GM12872 (cell line): ENCODE measurements at regions not wholly inside any gene's neighbourhood (a gene's known extent, or its start where the extent isn't known, plus 50 kb on each side); places are given as distances from the start of the nearest gene placed in this dataset.

Source experiments
- TF ChIP-seq, protein P1 (sequence below): IDR thresholded peaks from 3 replicates; pipeline ENCODE4 v1.5.1; 2011; ENCODE audit warnings: low read depth, mild to moderate bottlenecking, low read length, moderate library complexity; ENCODE audit not compliant: insufficient read depth

DNA sequence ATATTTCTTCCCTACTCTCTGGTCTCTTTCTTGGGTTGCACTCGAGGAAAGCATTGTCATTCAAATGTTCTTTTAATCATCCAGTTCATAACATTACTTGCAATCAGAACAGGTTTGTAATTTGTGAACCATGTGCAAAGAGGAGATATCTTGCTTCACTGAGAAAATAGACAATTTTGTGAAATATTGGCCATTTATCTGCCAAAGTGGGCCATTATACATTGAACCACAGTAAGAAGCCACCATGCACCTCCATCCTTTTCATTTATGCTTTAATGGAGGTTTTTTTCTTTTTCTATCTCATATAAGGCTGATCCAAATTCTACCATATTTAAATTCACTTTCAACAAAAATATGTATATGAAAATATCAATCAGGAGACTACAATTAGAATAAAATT is 335.3 kb upstream of the AADAT start:
- TF ChIP-seq, protein P1, sequence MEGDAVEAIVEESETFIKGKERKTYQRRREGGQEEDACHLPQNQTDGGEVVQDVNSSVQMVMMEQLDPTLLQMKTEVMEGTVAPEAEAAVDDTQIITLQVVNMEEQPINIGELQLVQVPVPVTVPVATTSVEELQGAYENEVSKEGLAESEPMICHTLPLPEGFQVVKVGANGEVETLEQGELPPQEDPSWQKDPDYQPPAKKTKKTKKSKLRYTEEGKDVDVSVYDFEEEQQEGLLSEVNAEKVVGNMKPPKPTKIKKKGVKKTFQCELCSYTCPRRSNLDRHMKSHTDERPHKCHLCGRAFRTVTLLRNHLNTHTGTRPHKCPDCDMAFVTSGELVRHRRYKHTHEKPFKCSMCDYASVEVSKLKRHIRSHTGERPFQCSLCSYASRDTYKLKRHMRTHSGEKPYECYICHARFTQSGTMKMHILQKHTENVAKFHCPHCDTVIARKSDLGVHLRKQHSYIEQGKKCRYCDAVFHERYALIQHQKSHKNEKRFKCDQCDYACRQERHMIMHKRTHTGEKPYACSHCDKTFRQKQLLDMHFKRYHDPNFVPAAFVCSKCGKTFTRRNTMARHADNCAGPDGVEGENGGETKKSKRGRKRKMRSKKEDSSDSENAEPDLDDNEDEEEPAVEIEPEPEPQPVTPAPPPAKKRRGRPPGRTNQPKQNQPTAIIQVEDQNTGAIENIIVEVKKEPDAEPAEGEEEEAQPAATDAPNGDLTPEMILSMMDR = no peak

DNA sequence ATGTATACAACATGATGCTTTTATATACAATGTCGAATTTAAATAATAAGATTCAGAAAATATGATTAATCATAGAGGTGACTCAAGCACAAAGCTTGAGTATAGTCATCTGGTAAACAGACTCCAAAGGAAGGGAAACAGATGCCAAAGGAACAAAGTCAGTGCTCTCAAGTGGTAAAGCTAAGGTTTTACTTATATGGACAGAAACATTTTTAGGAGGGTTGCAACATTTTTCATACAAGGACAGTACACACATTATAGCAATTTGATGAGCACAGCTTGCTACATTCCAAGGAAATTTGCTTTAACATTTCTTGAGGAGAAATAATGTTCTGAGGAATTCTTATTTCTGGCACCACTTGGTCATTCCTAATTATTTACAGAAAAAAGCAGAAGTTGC is 333.4 kb upstream of the AADAT start:
- TF ChIP-seq, protein P1 = no peak

DNA sequence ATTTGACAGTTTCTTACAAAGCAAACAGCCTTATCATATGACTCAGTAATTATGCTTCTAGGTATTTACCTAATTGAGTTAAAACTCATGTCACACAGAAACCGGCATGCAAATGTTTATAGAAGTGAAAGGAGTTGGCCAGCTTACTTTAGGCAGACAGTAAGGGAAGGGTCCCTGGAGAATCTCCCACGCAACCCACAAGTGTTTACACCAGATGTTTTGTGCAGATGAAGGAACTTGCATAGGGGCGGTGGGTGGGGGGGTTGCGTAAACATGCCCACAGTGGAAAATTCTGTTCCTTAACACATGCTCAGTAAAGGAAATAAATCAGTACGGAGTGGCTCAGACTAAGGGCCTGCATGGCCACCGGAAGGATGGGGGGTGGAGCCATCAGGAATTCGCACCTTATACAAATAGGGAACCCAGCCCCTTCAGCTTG is 330.5 kb upstream of the AADAT start:
- TF ChIP-seq, protein P1 = no peak

DNA sequence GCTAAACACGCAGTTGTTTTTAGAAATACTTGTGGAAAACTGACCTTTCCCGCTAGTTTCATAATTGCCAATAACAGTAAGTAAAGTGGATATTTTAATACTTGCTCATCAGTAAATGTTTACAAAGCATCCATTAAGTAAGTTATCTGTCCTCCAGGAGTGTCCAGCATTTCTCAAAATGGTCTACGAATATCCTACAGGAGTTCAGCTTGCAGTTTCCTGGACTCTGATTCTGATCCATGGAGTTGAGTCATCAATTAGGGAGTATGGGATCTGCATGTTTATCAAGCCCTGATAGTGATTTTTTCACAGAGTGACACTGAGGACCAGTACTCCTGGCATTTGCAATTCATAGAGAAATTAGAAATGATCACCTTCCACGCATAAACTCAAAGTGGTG is 325.2 kb upstream of the AADAT start:
- TF ChIP-seq, protein P1 = no peak

DNA sequence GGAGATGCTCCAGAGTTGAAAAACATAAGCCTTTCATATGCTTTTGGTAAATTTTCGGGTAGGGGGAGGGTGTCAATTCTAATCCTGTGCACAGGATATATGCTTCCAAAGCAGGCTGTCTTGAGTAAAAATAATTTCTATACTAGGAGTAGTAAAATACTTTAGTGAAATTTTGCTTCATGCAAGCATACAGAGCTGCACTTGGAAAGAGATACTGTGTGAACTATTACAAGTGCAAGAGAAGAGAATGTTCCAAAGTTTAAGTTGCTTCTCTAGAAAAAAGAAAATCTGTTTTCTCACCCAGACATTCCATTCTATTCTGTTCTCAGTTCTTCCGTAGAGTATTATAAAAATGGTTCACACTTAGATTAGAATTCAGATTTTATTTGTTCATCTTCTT is 324.6 kb upstream of the AADAT start:
- TF ChIP-seq, protein P1 = no peak

DNA sequence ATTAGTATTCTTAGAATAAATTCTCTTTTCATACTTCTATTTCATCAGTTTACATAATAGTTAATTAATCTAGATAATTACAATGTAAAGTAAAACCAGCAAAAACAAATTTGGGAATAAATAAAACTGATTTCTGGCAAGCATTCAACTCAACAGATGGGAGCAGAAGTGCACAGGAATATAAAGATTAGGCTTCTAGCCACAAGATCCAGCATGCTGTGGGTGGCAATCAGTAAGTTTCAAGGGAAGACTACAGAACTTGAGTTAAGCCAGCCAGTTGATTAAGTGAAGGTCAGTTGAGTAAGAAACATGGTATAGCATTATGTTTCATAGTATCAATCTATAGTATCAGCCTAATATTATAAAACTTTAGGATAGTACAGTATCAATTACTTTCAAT is 324.2 kb upstream of the AADAT start:
- TF ChIP-seq, protein P1 = no peak

DNA sequence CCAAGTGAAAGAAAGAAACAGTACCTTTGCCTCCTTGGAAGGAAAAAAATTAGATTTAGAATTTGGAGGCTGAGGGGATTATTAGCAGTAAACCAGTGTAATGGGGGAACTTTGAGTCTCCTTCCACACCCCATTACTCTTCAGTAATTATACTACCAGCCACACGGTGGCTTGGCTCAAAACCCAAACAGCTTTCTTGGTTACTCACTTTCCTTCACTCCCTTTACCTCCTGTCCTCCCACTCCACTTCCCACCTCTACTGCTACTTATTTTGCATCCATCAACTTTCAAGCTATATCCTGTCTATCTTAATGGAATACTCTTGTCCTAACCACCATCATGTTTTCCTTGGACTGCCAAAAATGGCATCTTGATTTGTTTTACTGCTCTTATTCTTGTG is 310.6 kb upstream of the AADAT start:
- TF ChIP-seq, protein P1 = 0 out of 3 replicates have a peak, but pooled peaks have one; percentile 26
